ENCODE measurements at regions not wholly inside any gene's neighbourhood (a gene's known extent, or its start where the extent isn't known, plus 50 kb on each side); places are given as distances from the start of the nearest gene placed in this dataset.

- H3K4me3 ChIP-seq (ENCODE audit: low read depth, low read length): no peak overlapping the region
- DNase-seq (ENCODE audit: low read depth): no peak
- no peak for TF ChIP-seq CTCF (IDR thresholded peaks at IDR 0.05; ENCODE audit: insufficient read depth, low read depth, low read length, missing control alignments)
Measured at GRCh38 chr10:88213065-88213605, 349.7 kb downstream of the PTEN start.

- no peak for TF ChIP-seq CTCF (IDR thresholded peaks at IDR 0.05; ENCODE audit: insufficient read depth, low read depth, low read length, missing control alignments)
- no peak for DNase-seq (ENCODE audit: low read depth)
Measured at GRCh38 chr10:88216976-88217375, 353.6 kb downstream of the PTEN start.

GRCh38 chr10:88218362-88218761 is 354.9 kb downstream of the PTEN start:
- DNase-seq (ENCODE audit: low read depth): no peak
- H3K4me3 ChIP-seq (ENCODE audit: low read depth, low read length): no peak overlapping the region
- TF ChIP-seq CTCF (IDR thresholded peaks at IDR 0.05; ENCODE audit: insufficient read depth, low read depth, low read length, missing control alignments): no peak

More at GRCh38 chr10:88216976-88217375, 353.6 kb downstream of the PTEN start:
- H3K4me3 ChIP-seq (ENCODE audit: low read depth, low read length): no peak overlapping the region

GRCh38 chr10:88219753-88220152 is 356.3 kb downstream of the PTEN start:
- no peak for TF ChIP-seq CTCF (IDR thresholded peaks at IDR 0.05; ENCODE audit: insufficient read depth, low read depth, low read length, missing control alignments)
- no peak for DNase-seq (ENCODE audit: low read depth)
- no peak overlapping the region for H3K4me3 ChIP-seq (ENCODE audit: low read depth, low read length)

- no peak for DNase-seq (ENCODE audit: low read depth)
- H3K4me3 ChIP-seq (ENCODE audit: low read depth, low read length): no peak overlapping the region
- TF ChIP-seq CTCF (IDR thresholded peaks at IDR 0.05; ENCODE audit: insufficient read depth, low read depth, low read length, missing control alignments): no peak
Measured at GRCh38 chr10:88221010-88221973, 357.9 kb downstream of the PTEN start.

GRCh38 chr10:88222881-88223280 is 359.5 kb downstream of the PTEN start:
- no peak for TF ChIP-seq CTCF (IDR thresholded peaks at IDR 0.05; ENCODE audit: insufficient read depth, low read depth, low read length, missing control alignments)
- no peak for DNase-seq (ENCODE audit: low read depth)
- H3K4me3 ChIP-seq (ENCODE audit: low read depth, low read length): no peak overlapping the region
